Mesothelial cell of epicardium (in vitro differentiated cells): ENCODE measurements at regions not wholly inside any gene's neighbourhood (a gene's known extent, or its start where the extent isn't known, plus 50 kb on each side); places are given as distances from the start of the nearest gene placed in this dataset.
A peak's percentile ranks its signal among the peaks of the same experiment; 100 is the strongest.

ENCODE experiments used
- DNase-seq, 2 experiments: peaks; one replicate each; pipeline ENCODE4 v3.0.0; 2021; ENCODE audit warnings: low spot score in 2 of 2; ENCODE audit not compliant: unreplicated experiment in 2 of 2
- H3K27ac Mint-ChIP-seq: 2 replicates; pipeline ENCODE4 v1.8.0; 2021; ENCODE audit warnings: mixed read lengths
- H3K27me3 Mint-ChIP-seq: 2 replicates; pipeline ENCODE4 v1.8.0; 2021; ENCODE audit warnings: low read depth, mixed read lengths
- H3K36me3 Mint-ChIP-seq: 2 replicates; pipeline ENCODE4 v1.8.0; 2021; ENCODE audit warnings: mixed read lengths
- H3K4me1 Mint-ChIP-seq: 2 replicates; pipeline ENCODE4 v1.8.0; 2021; ENCODE audit warnings: mixed read lengths
- H3K4me3 Mint-ChIP-seq: 2 replicates; pipeline ENCODE4 v1.8.0; 2021; ENCODE audit warnings: mild to moderate bottlenecking, moderate library complexity, mixed read lengths
- H3K9me3 Mint-ChIP-seq: 2 replicates; pipeline ENCODE4 v1.8.0; 2021; ENCODE audit warnings: mixed read lengths
- TF ChIP-seq, protein P1 (sequence below): fragments of 200-600 bp; sonication (generic); IDR thresholded peaks from one replicate; pipeline ENCODE4 v1.5.0; 2021; ENCODE audit warnings: antibody characterized with exemption; ENCODE audit not compliant: unreplicated experiment

- Mint-ChIP-seq H3K4me1 (peaks cover 36% of the 10 kb centered on the region), H3K27ac (peak overlapping the region; percentile 76)
- no peak for DNase-seq
Observed at GRCh38 chr3:177589911-177590381, 392.7 kb upstream of the TBL1XR1 start.

GRCh38 chr3:177590826-177591225 is 393.5 kb upstream of the TBL1XR1 start:
- peak overlapping the region; percentile 76 for H3K27ac Mint-ChIP-seq
- no peak for DNase-seq
- H3K36me3 Mint-ChIP-seq = no peaks in the 10 kb centered on the region
- H3K27me3 Mint-ChIP-seq = no peaks in the 10 kb centered on the region
- H3K9me3 Mint-ChIP-seq = peaks cover 4% of the 10 kb centered on the region
- no peak overlapping the region for H3K4me3 Mint-ChIP-seq
- TF ChIP-seq, protein P1, sequence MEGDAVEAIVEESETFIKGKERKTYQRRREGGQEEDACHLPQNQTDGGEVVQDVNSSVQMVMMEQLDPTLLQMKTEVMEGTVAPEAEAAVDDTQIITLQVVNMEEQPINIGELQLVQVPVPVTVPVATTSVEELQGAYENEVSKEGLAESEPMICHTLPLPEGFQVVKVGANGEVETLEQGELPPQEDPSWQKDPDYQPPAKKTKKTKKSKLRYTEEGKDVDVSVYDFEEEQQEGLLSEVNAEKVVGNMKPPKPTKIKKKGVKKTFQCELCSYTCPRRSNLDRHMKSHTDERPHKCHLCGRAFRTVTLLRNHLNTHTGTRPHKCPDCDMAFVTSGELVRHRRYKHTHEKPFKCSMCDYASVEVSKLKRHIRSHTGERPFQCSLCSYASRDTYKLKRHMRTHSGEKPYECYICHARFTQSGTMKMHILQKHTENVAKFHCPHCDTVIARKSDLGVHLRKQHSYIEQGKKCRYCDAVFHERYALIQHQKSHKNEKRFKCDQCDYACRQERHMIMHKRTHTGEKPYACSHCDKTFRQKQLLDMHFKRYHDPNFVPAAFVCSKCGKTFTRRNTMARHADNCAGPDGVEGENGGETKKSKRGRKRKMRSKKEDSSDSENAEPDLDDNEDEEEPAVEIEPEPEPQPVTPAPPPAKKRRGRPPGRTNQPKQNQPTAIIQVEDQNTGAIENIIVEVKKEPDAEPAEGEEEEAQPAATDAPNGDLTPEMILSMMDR = no peak
- H3K4me1 Mint-ChIP-seq = peaks cover 40% of the 10 kb centered on the region

More at GRCh38 chr3:177589911-177590381, 392.7 kb upstream of the TBL1XR1 start:
- Mint-ChIP-seq H3K4me3 (no peak overlapping the region), H3K9me3 (peaks cover 4% of the 10 kb centered on the region), H3K27me3 (no peaks in the 10 kb centered on the region), H3K36me3 (no peaks in the 10 kb centered on the region)
- TF ChIP-seq, protein P1 = no peak

- Mint-ChIP-seq H3K36me3 (no peaks in the 10 kb centered on the region), H3K4me1 (peaks cover 46% of the 10 kb centered on the region), H3K4me3 (no peak overlapping the region), H3K9me3 (peaks cover 4% of the 10 kb centered on the region), H3K27me3 (no peaks in the 10 kb centered on the region), H3K27ac (peak overlapping the region; percentile 87)
- TF ChIP-seq, protein P1 = no peak
- DNase-seq = no peak
Observed at GRCh38 chr3:177591379-177591778, 394.1 kb upstream of the TBL1XR1 start.

DNA sequence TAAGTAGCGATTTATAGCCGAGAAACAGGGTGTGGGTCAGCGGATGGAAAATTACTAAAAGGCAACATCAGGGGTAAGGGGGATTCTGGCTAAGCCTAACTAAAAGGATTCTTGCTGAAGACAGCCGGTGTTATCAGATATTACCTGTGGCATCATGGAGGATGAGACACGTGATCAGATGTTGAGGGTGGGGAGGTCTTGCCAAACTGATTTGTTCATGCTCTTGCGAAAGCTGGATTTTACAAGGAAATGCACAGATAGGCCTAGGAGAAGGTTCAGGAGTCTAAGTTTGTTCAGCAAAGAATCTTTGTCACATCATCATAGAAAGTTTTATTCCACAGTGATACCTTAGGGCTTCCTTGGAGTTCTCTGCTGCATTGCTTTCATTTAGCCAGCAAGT is 396.8 kb upstream of the TBL1XR1 start:
- H3K27me3 Mint-ChIP-seq = no peaks in the 10 kb centered on the region
- H3K4me1 Mint-ChIP-seq = peaks cover 71% of the 10 kb centered on the region
- no peaks in the 10 kb centered on the region for H3K36me3 Mint-ChIP-seq
- TF ChIP-seq, protein P1 = no peak
- no peak for DNase-seq
- no peak overlapping the region for H3K4me3 Mint-ChIP-seq
- H3K27ac Mint-ChIP-seq = peak overlapping the region; percentile 36
- no peaks in the 10 kb centered on the region for H3K9me3 Mint-ChIP-seq

DNA sequence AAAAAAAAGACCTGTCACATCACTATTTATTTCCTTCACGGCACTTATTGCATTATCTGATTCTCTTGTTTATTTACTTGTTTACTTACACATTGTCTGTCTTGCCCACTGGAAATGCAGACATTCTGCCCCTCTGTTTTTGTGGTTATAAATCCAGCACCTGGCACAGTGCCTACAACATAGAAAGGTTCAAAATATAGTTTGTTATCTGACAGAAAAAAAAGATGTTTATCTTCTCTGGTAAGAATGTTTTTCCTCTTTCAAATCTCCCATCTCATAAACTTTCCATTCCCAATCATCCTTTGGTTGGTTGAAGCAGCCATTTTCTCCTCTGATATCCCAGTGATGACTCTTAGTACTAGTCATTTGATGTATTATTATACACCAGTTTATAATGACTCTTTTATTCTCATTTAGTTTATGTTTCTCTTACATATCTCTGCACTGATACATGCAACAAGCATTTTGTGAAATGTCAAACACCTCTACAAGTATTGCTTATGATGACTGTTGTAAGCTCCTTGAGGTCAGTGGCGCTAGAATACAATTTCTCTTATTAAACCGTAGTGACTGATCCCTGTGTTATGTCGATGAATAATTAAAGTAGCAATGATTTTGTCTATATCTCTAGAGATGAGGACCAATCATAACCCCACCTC is 398.4 kb upstream of the TBL1XR1 start:
- Mint-ChIP-seq H3K27me3 (no peaks in the 10 kb centered on the region), H3K9me3 (no peaks in the 10 kb centered on the region), H3K27ac (peak overlapping the region; percentile 15), H3K4me1 (peaks cover 71% of the 10 kb centered on the region), H3K4me3 (no peak overlapping the region), H3K36me3 (no peaks in the 10 kb centered on the region)
- TF ChIP-seq, protein P1 = no peak
- DNase-seq = no peak
